IMR-90 (cell line): ENCODE measurements at regions not wholly inside any gene's neighbourhood (a gene's known extent, or its start where the extent isn't known, plus 50 kb on each side); places are given as distances from the start of the nearest gene placed in this dataset.

ENCODE experiments used
- ATAC-seq: fragments of 200-7000 bp; cut with Tn5 transposase; 2 replicates; pipeline ENCODE4 v1.9.1; 2020; ENCODE audit warnings: low read depth, mild to moderate bottlenecking, moderate library complexity
- BruUV-seq: library from RNA; stranded (reverse); fragments of 400-500 nt; replicated peaks from 2 replicates; lab custom pipeline; 2021; lab: Mats Ljungman, UMichigan
- CTCF ChIA-PET: fragments of 300-600 bp; formaldehyde crosslinking; extraction: SDS; loops from one replicate; lab custom pipeline; 2021; ENCODE audit warnings: antibody characterized with exemption; lab: Yijun Ruan, JAX
- POLR2A ChIA-PET: fragments of 300-600 bp; sonication (Branson Sonifier 250); formaldehyde crosslinking; loops from one replicate; lab custom pipeline; 2022; ENCODE audit warnings: antibody characterized with exemption; ENCODE audit not compliant: unreplicated experiment; lab: Charles Lee
- DNase-seq: peaks from one replicate; pipeline ENCODE4 v3.0.0; 2013
- H2AFZ ChIP-seq: replicated peaks from 2 replicates; pipeline ENCODE3; 2013; ENCODE audit warnings: low read length, mild to moderate bottlenecking; ENCODE audit not compliant: poor library complexity
- H2AK5ac ChIP-seq: 2 replicates; pipeline ENCODE4 v1.6.1; 2013; ENCODE audit warnings: low read depth, low read length, inconsistent platforms
- H2AK9ac ChIP-seq: replicated peaks from 2 replicates; pipeline ENCODE3; 2013; ENCODE audit warnings: mild to moderate bottlenecking, low read depth, low read length, moderate library complexity; ENCODE audit not compliant: poor library complexity
- H2BK120ac ChIP-seq: 2 replicates; pipeline ENCODE4 v1.6.1; 2013; ENCODE audit warnings: low read depth, low read length, inconsistent platforms
- H2BK15ac ChIP-seq: 3 replicates; pipeline ENCODE4 v1.6.1; 2013; ENCODE audit warnings: low read depth, low read length, inconsistent platforms
- H2BK20ac ChIP-seq: 2 replicates; pipeline ENCODE4 v1.6.1; 2013; ENCODE audit warnings: low read depth, mild to moderate bottlenecking, inconsistent platforms, low read length, moderate library complexity
- H2BK5ac ChIP-seq: 2 replicates; pipeline ENCODE4 v1.6.1; 2013; ENCODE audit warnings: mild to moderate bottlenecking, low read depth, low read length, inconsistent platforms; ENCODE audit not compliant: poor library complexity, severe bottlenecking
- H3K14ac ChIP-seq: replicated peaks from 2 replicates; pipeline ENCODE4 v1.6.1; 2013; ENCODE audit warnings: low read depth, low read length, inconsistent platforms
- H3K18ac ChIP-seq: 2 replicates; pipeline ENCODE4 v1.6.1; 2013; ENCODE audit warnings: low read depth, low read length, control low read depth
- H3K23ac ChIP-seq: 2 replicates; pipeline ENCODE4 v1.6.1; 2013; ENCODE audit warnings: low read depth, low read length, inconsistent platforms
- H3K27ac ChIP-seq: 2 replicates; pipeline ENCODE4 v1.5.1; 2013; ENCODE audit warnings: mild to moderate bottlenecking, control low read depth, low read length; ENCODE audit not compliant: insufficient read depth
- H3K27me3 ChIP-seq: 2 replicates; pipeline ENCODE4 v1.6.1; 2013; ENCODE audit warnings: low read length; ENCODE audit not compliant: control insufficient read depth, insufficient read depth
- H3K36me3 ChIP-seq: 2 replicates; pipeline ENCODE4 v1.6.1; 2013; ENCODE audit warnings: low read length, mixed read lengths; ENCODE audit not compliant: control insufficient read depth, insufficient read depth
- H3K4ac ChIP-seq: 2 replicates; pipeline ENCODE4 v1.6.1; 2013; ENCODE audit warnings: low read depth, low read length, inconsistent platforms
- H3K4me1 ChIP-seq: 2 replicates; pipeline ENCODE4 v1.6.1; 2013; ENCODE audit warnings: low read length, mixed read lengths; ENCODE audit not compliant: control insufficient read depth, insufficient read depth
- H3K4me2 ChIP-seq: 2 replicates; pipeline ENCODE4 v1.6.1; 2013; ENCODE audit warnings: low read depth, mild to moderate bottlenecking, control low read depth, low read length, moderate library complexity
- H3K4me3 ChIP-seq: 2 replicates; pipeline ENCODE4 v1.5.1; 2013; ENCODE audit warnings: low read depth, mild to moderate bottlenecking, control low read depth, low read length, moderate library complexity; ENCODE audit not compliant: insufficient read depth
- H3K56ac ChIP-seq: 2 replicates; pipeline ENCODE4 v1.6.1; 2013; ENCODE audit warnings: low read length, inconsistent platforms; ENCODE audit not compliant: insufficient read depth; ENCODE audit errors: extremely low read depth
- H3K79me1 ChIP-seq, 2 experiments: 2 replicates each; pipeline ENCODE4 v1.6.1; 2013; ENCODE audit warnings: low read length in 2 of 2, inconsistent platforms in 1 of 2, low read depth in 1 of 2
- H3K9ac ChIP-seq: 2 replicates; pipeline ENCODE4 v1.6.1; 2013; ENCODE audit warnings: low read depth, low read length, control low read depth
- H3K9me1 ChIP-seq: 2 replicates; pipeline ENCODE4 v1.6.1; 2013; ENCODE audit warnings: low read length, inconsistent platforms; ENCODE audit not compliant: insufficient read depth
- H3K9me3 ChIP-seq: 2 replicates; pipeline ENCODE4 v1.6.1; 2013; ENCODE audit warnings: low read length; ENCODE audit not compliant: control insufficient read depth, insufficient read depth
- H4K20me1 ChIP-seq: 2 replicates; pipeline ENCODE4 v1.6.1; 2013; ENCODE audit warnings: low read length, inconsistent platforms; ENCODE audit not compliant: insufficient read depth
- H4K5ac ChIP-seq: 2 replicates; pipeline ENCODE4 v1.6.1; 2013; ENCODE audit warnings: mild to moderate bottlenecking, low read depth, low read length, control low read depth
- H4K8ac ChIP-seq, 2 experiments: 2 replicates each; pipeline ENCODE4 v1.6.1; 2013; ENCODE audit warnings: low read depth in 2 of 2, low read length in 2 of 2, control low read depth in 1 of 2, inconsistent platforms in 1 of 2
- H4K91ac ChIP-seq: 2 replicates; pipeline ENCODE4 v1.6.1; 2013; ENCODE audit warnings: low read depth, low read length, inconsistent platforms; ENCODE audit not compliant: insufficient read depth
- BHLHE40 ChIP-seq: fragments of 150-350 bp; IDR thresholded peaks from 2 replicates; pipeline ENCODE4 v1.6.1; 2016; ENCODE audit warnings: mild to moderate bottlenecking, low read depth, low read length
- CHD1 ChIP-seq: IDR thresholded peaks from 2 replicates; pipeline ENCODE4 v1.6.1; 2012; ENCODE audit warnings: low read depth, low read length, improper control_type of control experiment
- CTCF ChIP-seq: conservative IDR thresholded peaks from 2 replicates; pipeline ENCODE4 v1.5.1; 2012; ENCODE audit warnings: mild to moderate bottlenecking, low read depth, low read length, improper control_type of control experiment
- FOS ChIP-seq: fragments of 150-350 bp; IDR thresholded peaks from 2 replicates; pipeline ENCODE4 v1.6.1; 2016; ENCODE audit warnings: low read depth, low read length
- MAFK ChIP-seq: IDR thresholded peaks from 2 replicates; pipeline ENCODE4 v1.6.1; 2012; ENCODE audit warnings: low read depth, low read length, improper control_type of control experiment
- MAZ ChIP-seq: IDR thresholded peaks from 2 replicates; pipeline ENCODE4 v1.6.1; 2012; ENCODE audit warnings: low read depth, mild to moderate bottlenecking, low read length, improper control_type of control experiment, moderate library complexity, borderline replicate concordance
- MXI1 ChIP-seq: IDR thresholded peaks from 2 replicates; pipeline ENCODE4 v1.6.1; 2012; ENCODE audit warnings: low read depth, mild to moderate bottlenecking, low read length, moderate library complexity, borderline replicate concordance
- NFE2L2 ChIP-seq: fragments of 150-350 bp; IDR thresholded peaks from 2 replicates; pipeline ENCODE4 v1.6.1; 2016; ENCODE audit warnings: low read depth, mild to moderate bottlenecking, low read length
- POLR2A ChIP-seq: IDR thresholded peaks from 2 replicates; pipeline ENCODE4 v1.6.1; 2012; ENCODE audit warnings: mild to moderate bottlenecking, low read depth, low read length
- RAD21 ChIP-seq: IDR thresholded peaks from 2 replicates; pipeline ENCODE4 v1.6.1; 2012; ENCODE audit warnings: low read length, improper control_type of control experiment
- RCOR1 ChIP-seq: IDR thresholded peaks from 2 replicates; pipeline ENCODE4 v1.6.1; 2012; ENCODE audit warnings: mild to moderate bottlenecking, low read length, improper control_type of control experiment; ENCODE audit not compliant: insufficient replicate concordance
- RFX5 ChIP-seq: IDR thresholded peaks from 2 replicates; pipeline ENCODE4 v1.8.0; 2012; ENCODE audit warnings: low read depth, mild to moderate bottlenecking, low read length, moderate library complexity
- USF2 ChIP-seq: fragments of 150-350 bp; IDR thresholded peaks from 2 replicates; pipeline ENCODE4 v1.6.1; 2017; ENCODE audit warnings: mild to moderate bottlenecking, antibody characterized with exemption, low read length, low read depth
- WGBS, 2 experiments: methylation state at CpG; one replicate each; pipeline versions ENCODE4 v1.1.5 to v1.1.7; 2013; ENCODE audit warnings: missing lambda C conversion rate in 2 of 2; ENCODE audit not compliant: insufficient read length in 1 of 2; ENCODE audit errors: extremely low coverage in 2 of 2; 5-methylcytosine and 5-hydroxymethylcytosine counted together
- dilution Hi-C: fragments of 300-500 bp; cut with HindIII; formaldehyde crosslinking; loops from one replicate; pipeline ENCODE4 v1.14.3; 2018; ENCODE audit warnings: low sequenced_read_pairs; ENCODE audit not compliant: unreplicated experiment
- in situ Hi-C: fragments of 300-500 bp; cut with MboI; formaldehyde crosslinking; loops from 3 replicates; pipeline ENCODE4 v1.14.3; 2019; ENCODE audit warnings: low sequenced_read_pairs, inconsistent platforms, mixed read lengths
- intact Hi-C: fragments of 100-400 bp; cut with micrococcal nuclease; formaldehyde crosslinking; loops from 2 replicates; pipeline ENCODE4 v1.10.0; 2022

GRCh38 chr18:41602034-41602433 is 353.0 kb upstream of the PIK3C3 start:
- H2AK9ac ChIP-seq, result no peak overlapping the region

More at GRCh38 chr18:41602034-41602433, 353.0 kb upstream of the PIK3C3 start:
- Histone ChIP-seq H3K27me3 (no peaks in the 10 kb centered on the region), H3K4me3 (no peak overlapping the region), H4K8ac (no peak overlapping the region), H4K91ac (no peak overlapping the region), H3K9me3 (no peaks in the 10 kb centered on the region), H4K20me1 (no peaks in the 10 kb centered on the region), H3K9me1 (no peaks in the 10 kb centered on the region), H2AFZ (no peak overlapping the region), H2BK5ac (no peak overlapping the region), H3K18ac (no peak overlapping the region), H3K4ac (no peak overlapping the region), H2AK5ac (no peak overlapping the region), H3K9ac (no peak overlapping the region), H3K23ac (no peak overlapping the region), H3K56ac (no peak overlapping the region), H3K4me1 (no peaks in the 10 kb centered on the region), H4K5ac (no peak overlapping the region), H3K4me2 (no peak overlapping the region), H3K27ac (no peak overlapping the region), H3K79me1 (no peaks in the 10 kb centered on the region), H3K14ac (no peak overlapping the region), H3K36me3 (no peaks in the 10 kb centered on the region), H2BK15ac (no peak overlapping the region), H2BK20ac (no peak overlapping the region), H2BK120ac (no peak overlapping the region)
- in situ Hi-C loops (no loop called here), dilution Hi-C loops (no loop called here), intact Hi-C loops (no loop called here)
- TF ChIP-seq FOS (no peak), RCOR1 (no peak), RAD21 (no peak), BHLHE40 (no peak), RFX5 (no peak), MXI1 (no peak), MAZ (no peak), USF2 (no peak), POLR2A (no peak), CHD1 (no peak), MAFK (no peak), NFE2L2 (no peak), CTCF (no peak)
- WGBS, 2 experiments, result no CpG with 5 or more reads among the region's 4 CpGs
- no peak for ATAC-seq
- no peak for DNase-seq
- ChIA-PET POLR2A (no interaction called here), CTCF (no interaction called here)
- no TSS peak for BruUV-seq
